ENCODE measurements at regions not wholly inside any gene's neighbourhood (a gene's known extent, or its start where the extent isn't known, plus 50 kb on each side); places are given as distances from the start of the nearest gene placed in this dataset.

DNA sequence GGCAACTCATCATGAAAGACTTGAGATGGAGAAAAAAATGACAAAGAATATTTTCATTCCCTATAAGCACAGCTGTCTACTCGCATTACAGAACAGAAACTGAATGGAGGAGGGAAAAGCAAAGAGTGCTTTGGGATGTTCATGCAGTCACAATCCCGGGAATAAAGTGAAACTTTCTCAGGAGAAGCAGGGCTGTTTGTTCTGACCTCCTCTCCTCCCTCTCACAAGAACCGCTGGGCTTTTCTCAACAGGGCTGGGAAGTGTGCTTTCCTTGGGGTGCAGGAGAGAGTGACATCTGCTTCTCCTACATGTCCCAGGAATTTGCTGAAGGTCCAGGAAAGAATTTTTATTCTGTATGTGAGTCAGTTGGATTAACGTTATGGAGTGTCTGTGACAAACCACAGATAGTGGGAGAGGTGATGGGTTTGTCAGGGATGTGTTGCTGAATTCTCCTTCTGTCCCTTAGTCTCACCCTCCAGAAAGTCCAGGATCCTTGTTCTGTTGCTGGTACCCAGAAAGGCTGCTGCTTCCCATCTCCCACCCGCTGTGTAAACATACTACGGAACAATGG, 125.6 kb downstream of the HRH4 start:
- DNase-seq (ENCODE audit: low read depth) = no peak
- TF ChIP-seq CTCF (IDR thresholded peaks at IDR 0.05; ENCODE audit: low read length, missing control alignments) = no peak
- no peak overlapping the region for H3K4me3 ChIP-seq (replicated peaks; ENCODE audit: low read depth, low read length)

DNA sequence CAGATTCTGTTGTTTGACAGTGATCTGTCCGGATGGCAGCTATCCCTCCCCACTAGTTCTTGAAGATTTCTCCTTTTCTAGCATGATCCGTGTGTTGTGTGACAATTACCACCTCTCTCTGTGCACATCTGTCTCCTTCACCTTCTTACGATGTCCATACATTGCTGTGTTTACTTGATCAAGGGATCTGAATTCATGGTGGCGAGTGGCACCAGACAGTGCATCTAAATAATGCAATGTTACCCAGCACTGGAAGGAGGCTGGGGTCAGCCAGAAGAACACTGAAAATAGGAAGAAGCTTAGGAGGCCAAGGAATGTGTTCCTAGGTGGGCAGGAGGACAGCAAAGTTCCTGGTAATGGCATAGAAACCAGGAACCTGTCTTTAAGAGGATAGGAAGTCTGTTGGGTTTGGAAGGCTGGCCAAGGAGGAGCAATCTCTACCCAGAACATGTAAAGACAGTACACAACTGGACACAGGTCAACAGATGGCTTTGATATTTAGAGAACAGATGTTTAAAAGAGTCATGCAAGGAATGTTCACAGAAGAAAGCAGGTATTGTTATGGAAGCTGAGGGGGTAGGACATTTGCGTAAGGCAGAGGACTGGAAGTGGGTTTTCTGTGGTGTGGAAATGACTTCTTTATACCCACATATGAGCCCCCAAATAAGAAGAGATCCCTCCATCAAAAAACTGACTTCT, 126.4 kb downstream of the HRH4 start:
- H3K4me3 ChIP-seq (replicated peaks; ENCODE audit: low read depth, low read length) = no peak overlapping the region
- no peak for TF ChIP-seq CTCF (IDR thresholded peaks at IDR 0.05; ENCODE audit: low read length, missing control alignments)
- DNase-seq (ENCODE audit: low read depth) = no peak

DNA sequence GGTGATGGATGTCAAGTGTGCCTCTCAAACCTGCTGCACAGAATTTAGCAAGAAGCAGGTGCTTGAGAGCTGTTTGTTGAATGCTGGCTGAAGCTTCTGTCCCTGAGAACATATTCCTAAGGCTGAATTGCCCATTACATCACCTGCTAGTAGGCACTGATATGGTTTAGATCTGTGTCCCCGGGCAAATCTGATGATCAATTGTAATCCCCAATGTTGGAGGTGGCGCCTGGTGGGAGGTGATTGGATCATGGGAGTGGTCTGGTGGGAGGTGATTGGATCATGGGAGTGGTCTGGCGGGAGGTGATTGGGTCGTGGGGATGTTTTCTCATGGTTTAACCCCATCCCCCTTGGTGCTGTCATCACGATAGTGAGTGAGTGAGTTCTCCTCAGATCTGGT, 128.0 kb downstream of the HRH4 start:
- no peak for DNase-seq (ENCODE audit: low read depth)
- TF ChIP-seq CTCF (IDR thresholded peaks at IDR 0.05; ENCODE audit: low read length, missing control alignments) = no peak
- no peak overlapping the region for H3K4me3 ChIP-seq (replicated peaks; ENCODE audit: low read depth, low read length)

GRCh38 chr18:24590946-24591345, 130.5 kb downstream of the HRH4 start:
- TF ChIP-seq CTCF (IDR thresholded peaks at IDR 0.05; ENCODE audit: low read length, missing control alignments) = no peak
- DNase-seq (ENCODE audit: low read depth) = no peak
- no peak overlapping the region for H3K4me3 ChIP-seq (replicated peaks; ENCODE audit: low read depth, low read length)

DNA sequence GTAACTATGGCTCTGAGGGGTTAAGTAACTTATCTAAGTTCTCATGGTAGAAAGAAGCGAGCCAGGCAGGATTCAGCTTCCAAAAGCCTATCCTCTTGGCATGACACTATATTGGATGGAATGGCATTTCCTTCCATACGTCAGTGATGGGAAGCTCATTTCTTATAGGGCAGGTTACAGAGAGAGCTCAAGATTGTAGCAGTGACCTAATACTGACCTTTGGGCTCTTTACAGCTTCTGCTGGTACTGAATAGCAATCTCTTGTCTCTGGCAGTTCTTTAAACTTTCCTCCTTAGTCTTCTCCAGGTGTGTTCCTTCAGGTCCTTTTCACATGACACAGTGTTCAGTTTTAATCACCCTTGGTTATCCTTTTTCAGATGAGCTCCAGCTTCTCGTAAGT, 133.0 kb downstream of the HRH4 start:
- H3K4me3 ChIP-seq (replicated peaks; ENCODE audit: low read depth, low read length) = no peak overlapping the region
- DNase-seq (ENCODE audit: low read depth) = no peak
- no peak for TF ChIP-seq CTCF (IDR thresholded peaks at IDR 0.05; ENCODE audit: low read length, missing control alignments)

DNA sequence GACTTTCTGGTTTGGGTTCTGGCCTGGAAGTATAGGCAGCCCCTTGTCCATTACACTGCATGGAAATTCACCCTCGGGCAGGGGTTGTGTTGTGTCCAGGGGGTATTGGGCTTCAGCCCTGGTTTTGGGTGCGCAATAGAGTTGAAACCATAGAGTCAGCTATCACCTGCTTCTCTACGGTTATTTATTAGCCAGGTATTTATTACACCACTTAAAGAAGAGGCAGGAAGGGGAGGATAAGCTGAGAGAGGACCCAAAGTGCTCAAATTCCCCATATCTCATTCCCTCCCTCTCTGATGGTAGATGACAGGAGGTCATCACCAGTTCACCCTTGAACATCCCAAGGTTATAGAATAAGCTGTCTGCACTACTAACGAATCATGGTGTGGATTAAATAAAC, 133.4 kb downstream of the HRH4 start:
- TF ChIP-seq CTCF (IDR thresholded peaks at IDR 0.05; ENCODE audit: low read length, missing control alignments) = no peak
- no peak for DNase-seq (ENCODE audit: low read depth)
- no peak overlapping the region for H3K4me3 ChIP-seq (replicated peaks; ENCODE audit: low read depth, low read length)

DNA sequence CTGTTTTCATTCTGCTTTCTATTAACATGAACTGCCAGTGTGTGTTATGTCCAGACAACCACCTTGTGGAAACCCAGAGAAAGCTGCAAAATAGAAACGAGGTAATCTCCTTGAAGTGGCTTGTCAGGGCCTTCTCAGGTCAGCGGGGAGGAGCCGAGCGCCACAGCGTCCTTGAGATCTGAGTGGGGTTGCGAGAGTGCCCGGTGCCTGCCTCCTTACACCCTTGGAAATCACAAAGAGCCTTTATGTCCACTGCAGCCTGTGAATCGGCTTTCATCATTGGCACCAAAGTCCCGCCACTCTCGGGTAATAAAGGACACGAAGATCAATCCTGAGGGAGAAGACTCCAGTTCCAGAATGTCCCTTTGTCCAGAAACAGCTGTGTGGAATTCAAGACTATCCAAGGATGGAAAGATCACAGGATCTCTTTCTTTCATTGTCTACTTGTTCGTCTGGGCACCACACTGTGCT, 135.2 kb downstream of the HRH4 start:
- no peak overlapping the region for H3K4me3 ChIP-seq (replicated peaks; ENCODE audit: low read depth, low read length)
- no peak for DNase-seq (ENCODE audit: low read depth)
- TF ChIP-seq CTCF (IDR thresholded peaks at IDR 0.05; ENCODE audit: low read length, missing control alignments) = no peak

All from fibroblast of pulmonary artery (primary cell).